ENCODE measurements at regions not wholly inside any gene's neighbourhood (a gene's known extent, or its start where the extent isn't known, plus 50 kb on each side); places are given as distances from the start of the nearest gene placed in this dataset.

- no peak for DNase-seq (ENCODE audit: low read depth)
These were observed 51.1 kb upstream of the NCOA1 start for GRCh38 chr2:24439971-24440340.

- no peak for DNase-seq (ENCODE audit: low read depth)
These were observed 51.6 kb upstream of the NCOA1 start for GRCh38 chr2:24439280-24439970.

- DNase-seq (ENCODE audit: low read depth) = no peak
These were observed 52.9 kb upstream of the NCOA1 start for GRCh38 chr2:24438106-24438505.

- DNase-seq (ENCODE audit: low read depth) = no peak
These were observed 55.4 kb upstream of the NCOA1 start for GRCh38 chr2:24435391-24436316.

GRCh38 chr2:24434541-24434940 lies 56.5 kb upstream of the NCOA1 start:
- no peak for DNase-seq (ENCODE audit: low read depth)

- no peak for DNase-seq (ENCODE audit: low read depth)
These were observed 58.3 kb upstream of the NCOA1 start for GRCh38 chr2:24432735-24433134.

- DNase-seq (ENCODE audit: low read depth) = no peak
These were observed 58.9 kb upstream of the NCOA1 start for GRCh38 chr2:24432121-24432520.

GRCh38 chr2:24429197-24430074 lies 61.6 kb upstream of the NCOA1 start:
- DNase-seq (ENCODE audit: low read depth) = no peak

- DNase-seq (ENCODE audit: low read depth) = no peak
These were observed 64.1 kb upstream of the ITSN2 start for GRCh38 chr2:24424387-24424786.

GRCh38 chr2:24423095-24423494 lies 62.8 kb upstream of the ITSN2 start:
- DNase-seq (ENCODE audit: low read depth) = no peak

GRCh38 chr2:24421668-24422067 lies 61.3 kb upstream of the ITSN2 start:
- DNase-seq (ENCODE audit: low read depth) = peak; percentile 30

- no peak for DNase-seq (ENCODE audit: low read depth)
These were observed 60.0 kb upstream of the ITSN2 start for GRCh38 chr2:24420373-24420772.

- DNase-seq (ENCODE audit: low read depth) = no peak
These were observed 58.0 kb upstream of the ITSN2 start for GRCh38 chr2:24418166-24418841.

- no peak for DNase-seq (ENCODE audit: low read depth)
These were observed 52.5 kb upstream of the ITSN2 start for GRCh38 chr2:24412812-24413211.

GRCh38 chr2:24411488-24412151 lies 51.3 kb upstream of the ITSN2 start:
- no peak for DNase-seq (ENCODE audit: low read depth)

GRCh38 chr2:24410976-24411375 lies 50.6 kb upstream of the ITSN2 start:
- DNase-seq (ENCODE audit: low read depth) = no peak

GRCh38 chr2:24409700-24410556 lies 49.6 kb upstream of the ITSN2 start:
- DNase-seq (ENCODE audit: low read depth) = peak; percentile 67

Measured in renal cortical epithelial cell (primary cell).